ENCODE measurements at regions not wholly inside any gene's neighbourhood (a gene's known extent, or its start where the extent isn't known, plus 50 kb on each side); places are given as distances from the start of the nearest gene placed in this dataset.

- TF ChIP-seq JUNB (IDR thresholded peaks at IDR 0.05; ENCODE audit: unreplicated experiment) (no peak), STAT1 (IDR thresholded peaks at IDR 0.05; ENCODE audit: unreplicated experiment) (no peak), ZNF114 (CRISPR knock-in tag; IDR thresholded peaks at IDR 0.05) (no peak)
- TF ChIP-seq, protein P1, sequence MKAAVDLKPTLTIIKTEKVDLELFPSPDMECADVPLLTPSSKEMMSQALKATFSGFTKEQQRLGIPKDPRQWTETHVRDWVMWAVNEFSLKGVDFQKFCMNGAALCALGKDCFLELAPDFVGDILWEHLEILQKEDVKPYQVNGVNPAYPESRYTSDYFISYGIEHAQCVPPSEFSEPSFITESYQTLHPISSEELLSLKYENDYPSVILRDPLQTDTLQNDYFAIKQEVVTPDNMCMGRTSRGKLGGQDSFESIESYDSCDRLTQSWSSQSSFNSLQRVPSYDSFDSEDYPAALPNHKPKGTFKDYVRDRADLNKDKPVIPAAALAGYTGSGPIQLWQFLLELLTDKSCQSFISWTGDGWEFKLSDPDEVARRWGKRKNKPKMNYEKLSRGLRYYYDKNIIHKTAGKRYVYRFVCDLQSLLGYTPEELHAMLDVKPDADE (IDR thresholded peaks at IDR 0.05): no peak
Measured at GRCh38 chr3:72423643-72424042, 424.6 kb downstream of the SHQ1 start (continued).

DNA sequence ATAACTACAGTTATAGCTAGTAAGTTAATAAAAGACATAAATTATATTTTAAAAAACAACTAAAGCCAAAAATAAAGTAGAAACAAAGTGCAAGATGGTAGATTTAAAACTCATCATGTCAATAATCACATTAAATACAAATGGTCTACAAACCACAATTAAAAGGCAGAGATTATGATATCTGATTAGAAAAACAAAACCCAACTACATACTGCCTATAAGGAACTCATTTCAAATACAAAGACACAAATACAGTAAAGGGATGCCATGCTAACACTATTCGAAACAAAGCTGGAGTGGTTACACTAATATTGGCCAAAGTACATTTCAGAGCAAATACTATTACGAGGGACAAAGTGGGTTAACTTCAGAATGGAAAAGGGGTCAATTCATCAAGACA, 426.5 kb downstream of the SHQ1 start:
- no peak overlapping the region for H3K27ac ChIP-seq (ENCODE audit: low read depth)
- no peaks in the 10 kb centered on the region for H3F3A ChIP-seq (replicated peaks; ENCODE audit: low read depth)
- H3K27me3 Mint-ChIP-seq (ENCODE audit: insufficient read depth, low read depth, poor library complexity): peaks cover 6% of the 10 kb centered on the region
- ATAC-seq (no peak), DNase-seq (ENCODE audit: low spot score) (no peak)
- no peak overlapping the region for H3K4me3 Mint-ChIP-seq
- H3K36me3 Mint-ChIP-seq (ENCODE audit: low read depth): peaks cover 35% of the 10 kb centered on the region
- H3K4me1 ChIP-seq (ENCODE audit: insufficient read depth): peaks cover 29% of the 10 kb centered on the region
- H3K27ac Mint-ChIP-seq: no peak overlapping the region
- H4K20me1 ChIP-seq (replicated peaks; ENCODE audit: insufficient read depth): peaks cover 66% of the 10 kb centered on the region
- peaks cover 34% of the 10 kb centered on the region for H3K4me1 Mint-ChIP-seq
- H3K4me3 ChIP-seq: no peak overlapping the region
- H3K79me2 ChIP-seq (replicated peaks; ENCODE audit: insufficient read depth): peaks cover 100% of the 10 kb centered on the region
- H3K9me3 Mint-ChIP-seq: peaks cover 26% of the 10 kb centered on the region
- TF ChIP-seq STAT1 (IDR thresholded peaks at IDR 0.05; ENCODE audit: unreplicated experiment): no peak
- no peak for TF ChIP-seq ZNF331 (CRISPR knock-in tag; IDR thresholded peaks at IDR 0.05; ENCODE audit: low read depth)
- TF ChIP-seq CREB1 (CRISPR knock-in tag; IDR thresholded peaks at IDR 0.05; ENCODE audit: low read depth): no peak
- TF ChIP-seq ZNF114 (CRISPR knock-in tag; IDR thresholded peaks at IDR 0.05): no peak
- TF ChIP-seq, protein P1 (IDR thresholded peaks at IDR 0.05): no peak
- no peak for TF ChIP-seq CTCF (conservative IDR thresholded peaks at IDR 0.05; ENCODE audit: low read depth in 2 of 2)
- TF ChIP-seq REST (IDR thresholded peaks at IDR 0.05; ENCODE audit: unreplicated experiment): no peak
- no peaks in the 10 kb centered on the region for H3K27me3 ChIP-seq (ENCODE audit: insufficient read depth)
- no peak overlapping the region for H3K4me2 ChIP-seq
- H2AFZ ChIP-seq: no peak overlapping the region
- no peaks in the 10 kb centered on the region for H3K9me2 ChIP-seq (ENCODE audit: insufficient read depth)
- no peaks in the 10 kb centered on the region; the same call in 1 of the 2 replicates for H3K36me3 ChIP-seq (ENCODE audit: insufficient read depth)
